ENCODE measurements at regions not wholly inside any gene's neighbourhood (a gene's known extent, or its start where the extent isn't known, plus 50 kb on each side); places are given as distances from the start of the nearest gene placed in this dataset.

GRCh38 chr2:56753182-56753581 is 569.4 kb downstream of the CCDC85A start:
- Histone ChIP-seq H3K9ac (ENCODE audit: low read depth, low read length) (no peak overlapping the region), H3K4me3 (ENCODE audit: low read length) (no peak overlapping the region), H3K36me3 (ENCODE audit: insufficient read depth, low read length) (no peaks in the 10 kb centered on the region), H3K4me2 (ENCODE audit: low read length) (no peak overlapping the region), H3K27me3 (ENCODE audit: control insufficient read depth, insufficient read depth, low read length) (no peaks in the 10 kb centered on the region), H3K4me1 (ENCODE audit: control insufficient read depth, insufficient read depth, low read length) (no peaks in the 10 kb centered on the region), H3K9me3 (replicated peaks; ENCODE audit: low read length) (no peaks in the 10 kb centered on the region)

DNA sequence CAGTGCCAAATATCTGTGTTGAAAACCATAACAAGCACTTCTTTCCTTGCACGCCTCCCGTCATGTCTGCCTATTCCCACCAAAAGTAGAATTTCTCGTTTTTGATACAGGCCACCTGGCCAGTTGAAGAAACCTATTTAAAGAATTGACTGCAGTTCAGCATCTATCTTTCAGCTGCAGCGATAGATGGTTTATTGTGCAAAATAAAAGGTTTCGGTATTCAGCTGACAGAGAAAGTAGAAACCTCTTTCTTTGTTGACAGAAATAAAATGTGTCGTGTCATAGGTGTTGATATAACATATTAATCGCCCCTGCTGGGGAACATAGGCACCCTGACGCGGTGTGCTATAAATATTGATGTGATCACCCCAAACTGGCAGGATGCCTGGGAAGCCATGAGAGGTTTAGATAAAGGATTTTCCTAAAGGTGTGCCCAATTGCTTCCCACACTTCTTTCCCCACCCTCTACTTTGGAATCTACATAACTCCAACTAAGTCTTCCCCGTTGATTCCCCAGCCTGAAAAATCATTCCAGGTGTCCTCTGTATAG is 570.4 kb downstream of the CCDC85A start:
- no peaks in the 10 kb centered on the region for H3K4me1 ChIP-seq (ENCODE audit: control insufficient read depth, insufficient read depth, low read length)
- H3K9me3 ChIP-seq (replicated peaks; ENCODE audit: low read length) = no peaks in the 10 kb centered on the region
- H3K4me3 ChIP-seq (ENCODE audit: low read length) = no peak overlapping the region
- no peak overlapping the region for H3K9ac ChIP-seq (ENCODE audit: low read depth, low read length)
- H3K4me2 ChIP-seq (ENCODE audit: low read length) = no peak overlapping the region
- no peaks in the 10 kb centered on the region for H3K36me3 ChIP-seq (ENCODE audit: insufficient read depth, low read length)
- H3K27me3 ChIP-seq (ENCODE audit: control insufficient read depth, insufficient read depth, low read length) = no peaks in the 10 kb centered on the region

GRCh38 chr2:56754627-56755026 is 570.8 kb downstream of the CCDC85A start:
- Histone ChIP-seq H3K27me3 (ENCODE audit: control insufficient read depth, insufficient read depth, low read length) (no peaks in the 10 kb centered on the region), H3K4me3 (ENCODE audit: low read length) (no peak overlapping the region), H3K4me1 (ENCODE audit: control insufficient read depth, insufficient read depth, low read length) (no peaks in the 10 kb centered on the region), H3K4me2 (ENCODE audit: low read length) (no peak overlapping the region), H3K9ac (ENCODE audit: low read depth, low read length) (no peak overlapping the region), H3K9me3 (replicated peaks; ENCODE audit: low read length) (no peaks in the 10 kb centered on the region), H3K36me3 (ENCODE audit: insufficient read depth, low read length) (no peaks in the 10 kb centered on the region)

DNA sequence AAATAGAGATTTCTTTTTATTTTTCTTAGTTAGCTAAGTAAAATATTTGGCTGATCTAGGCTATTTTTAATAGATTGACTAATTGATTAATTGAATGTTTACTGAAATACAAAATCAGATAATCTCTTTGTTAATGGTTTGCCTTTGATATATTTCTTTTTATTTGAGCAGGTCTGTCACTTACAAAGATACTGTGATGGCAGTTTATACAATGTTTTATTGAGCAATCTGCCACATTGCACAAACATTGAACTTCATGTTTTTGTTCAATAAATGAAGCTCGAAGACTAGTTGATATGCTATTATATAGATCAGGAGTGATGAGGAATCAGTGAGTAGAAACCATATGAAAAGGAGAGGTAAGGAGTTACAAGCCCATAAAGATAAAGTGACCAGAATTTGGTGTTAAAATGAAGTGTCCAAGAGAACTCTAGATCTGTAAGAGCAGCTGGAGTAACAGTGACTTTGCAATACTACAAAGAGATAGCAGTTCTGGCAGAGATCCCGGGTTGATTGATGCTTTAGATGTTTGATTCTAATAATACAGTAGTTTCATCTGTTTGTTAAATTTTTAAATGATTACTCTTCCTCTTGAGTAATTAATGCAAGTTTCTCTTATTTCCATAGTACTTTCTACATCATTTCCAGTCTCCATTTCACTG is 574.2 kb downstream of the CCDC85A start:
- Histone ChIP-seq H3K9me3 (replicated peaks; ENCODE audit: low read length) (no peaks in the 10 kb centered on the region), H3K9ac (ENCODE audit: low read depth, low read length) (no peak overlapping the region), H3K4me2 (ENCODE audit: low read length) (no peak overlapping the region), H3K27me3 (ENCODE audit: control insufficient read depth, insufficient read depth, low read length) (no peaks in the 10 kb centered on the region), H3K36me3 (ENCODE audit: insufficient read depth, low read length) (no peaks in the 10 kb centered on the region), H3K4me1 (ENCODE audit: control insufficient read depth, insufficient read depth, low read length) (no peaks in the 10 kb centered on the region), H3K4me3 (ENCODE audit: low read length) (no peak overlapping the region)

DNA sequence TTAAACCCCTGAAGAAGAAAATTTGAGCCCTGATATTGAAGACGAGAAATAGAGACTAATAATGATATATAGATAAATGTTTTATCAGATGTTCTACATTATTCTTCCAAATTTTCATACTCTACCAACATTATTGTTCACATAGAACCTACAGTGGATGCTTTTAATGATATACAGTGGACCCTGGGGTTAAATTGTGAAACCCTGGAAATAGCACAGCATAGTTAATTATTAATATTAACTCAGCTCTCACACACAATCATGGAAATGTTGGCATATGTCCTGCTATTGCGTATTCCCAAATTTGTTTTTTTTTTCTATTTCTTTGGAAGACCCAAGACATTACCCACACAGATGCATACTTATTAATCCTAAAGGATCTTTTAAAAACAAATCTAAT is 579.9 kb downstream of the CCDC85A start:
- Histone ChIP-seq H3K36me3 (ENCODE audit: insufficient read depth, low read length) (no peaks in the 10 kb centered on the region), H3K9me3 (replicated peaks; ENCODE audit: low read length) (no peaks in the 10 kb centered on the region), H3K4me2 (ENCODE audit: low read length) (no peak overlapping the region), H3K4me1 (ENCODE audit: control insufficient read depth, insufficient read depth, low read length) (no peaks in the 10 kb centered on the region), H3K4me3 (ENCODE audit: low read length) (no peak overlapping the region), H3K27me3 (ENCODE audit: control insufficient read depth, insufficient read depth, low read length) (no peaks in the 10 kb centered on the region), H3K9ac (ENCODE audit: low read depth, low read length) (no peak overlapping the region)

GRCh38 chr2:56768973-56769372 is 585.2 kb downstream of the CCDC85A start:
- no peaks in the 10 kb centered on the region for H3K9me3 ChIP-seq (replicated peaks; ENCODE audit: low read length)
- no peak overlapping the region for H3K4me2 ChIP-seq (ENCODE audit: low read length)
- H3K4me3 ChIP-seq (ENCODE audit: low read length) = no peak overlapping the region
- no peaks in the 10 kb centered on the region for H3K27me3 ChIP-seq (ENCODE audit: control insufficient read depth, insufficient read depth, low read length)
- H3K9ac ChIP-seq (ENCODE audit: low read depth, low read length) = no peak overlapping the region
- H3K4me1 ChIP-seq (ENCODE audit: control insufficient read depth, insufficient read depth, low read length) = no peaks in the 10 kb centered on the region
- no peaks in the 10 kb centered on the region for H3K36me3 ChIP-seq (ENCODE audit: insufficient read depth, low read length)

- no peaks in the 10 kb centered on the region for H3K27me3 ChIP-seq (ENCODE audit: control insufficient read depth, insufficient read depth, low read length)
- H3K36me3 ChIP-seq (ENCODE audit: insufficient read depth, low read length) = no peaks in the 10 kb centered on the region
- H3K4me1 ChIP-seq (ENCODE audit: control insufficient read depth, insufficient read depth, low read length) = no peaks in the 10 kb centered on the region
- no peaks in the 10 kb centered on the region for H3K9me3 ChIP-seq (replicated peaks; ENCODE audit: low read length)
- no peak overlapping the region for H3K4me2 ChIP-seq (ENCODE audit: low read length)
- no peak overlapping the region for H3K9ac ChIP-seq (ENCODE audit: low read depth, low read length)
- no peak overlapping the region for H3K4me3 ChIP-seq (ENCODE audit: low read length)
These were observed 586.7 kb downstream of the CCDC85A start for GRCh38 chr2:56770490-56770889.

DNA sequence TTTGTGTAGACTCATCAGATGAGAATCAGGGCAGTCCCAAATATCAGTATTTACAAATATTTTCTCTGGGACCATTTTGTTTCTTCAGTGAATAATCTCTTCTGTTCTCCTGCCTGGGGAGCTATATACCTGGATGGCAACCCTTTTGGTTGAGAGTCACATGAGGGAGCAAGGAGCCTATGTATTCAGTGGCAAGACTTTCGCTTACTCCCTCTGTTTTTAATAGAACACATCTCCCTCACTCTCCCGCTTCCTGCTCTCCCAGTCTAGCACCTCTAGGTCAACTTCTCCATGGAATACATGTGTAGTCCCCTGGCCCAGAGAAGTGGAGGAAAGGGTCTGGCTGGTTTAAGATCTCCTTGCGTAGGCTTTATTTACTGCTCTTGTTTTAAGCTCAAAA is 600.3 kb downstream of the CCDC85A start:
- Histone ChIP-seq H3K27me3 (ENCODE audit: control insufficient read depth, insufficient read depth, low read length) (no peaks in the 10 kb centered on the region), H3K4me2 (ENCODE audit: low read length) (no peak overlapping the region), H3K9me3 (replicated peaks; ENCODE audit: low read length) (no peaks in the 10 kb centered on the region), H3K4me3 (ENCODE audit: low read length) (no peak overlapping the region), H3K9ac (ENCODE audit: low read depth, low read length) (no peak overlapping the region), H3K4me1 (ENCODE audit: control insufficient read depth, insufficient read depth, low read length) (no peaks in the 10 kb centered on the region), H3K36me3 (ENCODE audit: insufficient read depth, low read length) (no peaks in the 10 kb centered on the region)

DNA sequence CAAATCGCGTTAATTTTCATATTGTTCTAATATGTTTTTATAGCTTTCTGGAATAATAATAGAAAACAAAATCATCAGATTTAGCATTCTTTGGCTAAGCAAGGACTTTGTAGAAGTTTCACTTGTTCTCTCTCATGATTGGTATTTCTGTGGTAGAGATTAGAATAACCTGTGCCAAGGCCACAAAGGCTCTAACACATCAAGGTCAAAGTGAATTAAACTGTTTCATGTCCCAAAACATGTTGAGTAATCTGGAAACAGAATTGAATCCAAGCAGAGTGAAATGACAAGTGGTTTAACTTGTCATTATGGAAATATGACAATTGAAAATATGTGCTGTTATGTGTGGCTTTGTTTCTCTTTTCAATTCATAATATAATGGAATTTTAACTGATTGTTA is 617.4 kb downstream of the CCDC85A start:
- no peak overlapping the region for H3K4me2 ChIP-seq (ENCODE audit: low read length)
- H3K4me1 ChIP-seq (ENCODE audit: control insufficient read depth, insufficient read depth, low read length) = peaks cover 11% of the 10 kb centered on the region
- H3K9ac ChIP-seq (ENCODE audit: low read depth, low read length) = no peak overlapping the region

DNA sequence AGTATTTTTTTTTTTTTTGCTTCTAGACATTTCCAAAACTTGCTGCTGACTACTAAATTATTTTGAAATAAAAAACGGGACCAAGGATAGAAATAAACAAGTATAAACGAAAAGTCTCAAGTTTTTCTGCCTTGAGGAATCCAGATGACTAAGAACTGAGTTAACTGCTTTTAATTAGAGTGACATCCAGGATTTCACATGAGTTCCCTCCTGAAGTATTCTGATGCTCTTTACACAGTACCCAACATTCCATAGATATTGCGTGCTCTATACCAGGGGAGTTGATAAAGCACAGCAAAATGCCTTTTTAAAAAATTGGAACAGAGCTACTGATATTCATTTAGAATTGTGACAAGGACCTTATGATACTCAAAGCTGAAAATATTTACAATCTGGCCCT is 618.0 kb downstream of the CCDC85A start:
- H3K9me3 ChIP-seq (replicated peaks; ENCODE audit: low read length) = no peaks in the 10 kb centered on the region
- H3K4me1 ChIP-seq (ENCODE audit: control insufficient read depth, insufficient read depth, low read length) = peaks cover 11% of the 10 kb centered on the region

More for the DNA sequence above, 617.4 kb downstream of the CCDC85A start:
- Histone ChIP-seq H3K4me3 (ENCODE audit: low read length) (no peak overlapping the region), H3K9me3 (replicated peaks; ENCODE audit: low read length) (no peaks in the 10 kb centered on the region), H3K27me3 (ENCODE audit: control insufficient read depth, insufficient read depth, low read length) (no peaks in the 10 kb centered on the region), H3K36me3 (ENCODE audit: insufficient read depth, low read length) (no peaks in the 10 kb centered on the region)

GRCh38 chr2:56803596-56803995 is 619.8 kb downstream of the CCDC85A start:
- no peaks in the 10 kb centered on the region for H3K36me3 ChIP-seq (ENCODE audit: insufficient read depth, low read length)
- H3K9me3 ChIP-seq (replicated peaks; ENCODE audit: low read length) = no peaks in the 10 kb centered on the region
- H3K4me1 ChIP-seq (ENCODE audit: control insufficient read depth, insufficient read depth, low read length) = peaks cover 11% of the 10 kb centered on the region
- no peak overlapping the region for H3K4me2 ChIP-seq (ENCODE audit: low read length)
- no peaks in the 10 kb centered on the region for H3K27me3 ChIP-seq (ENCODE audit: control insufficient read depth, insufficient read depth, low read length)
- no peak overlapping the region for H3K4me3 ChIP-seq (ENCODE audit: low read length)
- H3K9ac ChIP-seq (ENCODE audit: low read depth, low read length) = no peak overlapping the region

More for the DNA sequence above, 618.0 kb downstream of the CCDC85A start:
- Histone ChIP-seq H3K4me2 (ENCODE audit: low read length) (no peak overlapping the region), H3K27me3 (ENCODE audit: control insufficient read depth, insufficient read depth, low read length) (no peaks in the 10 kb centered on the region), H3K4me3 (ENCODE audit: low read length) (no peak overlapping the region), H3K36me3 (ENCODE audit: insufficient read depth, low read length) (no peaks in the 10 kb centered on the region), H3K9ac (ENCODE audit: low read depth, low read length) (no peak overlapping the region)

DNA sequence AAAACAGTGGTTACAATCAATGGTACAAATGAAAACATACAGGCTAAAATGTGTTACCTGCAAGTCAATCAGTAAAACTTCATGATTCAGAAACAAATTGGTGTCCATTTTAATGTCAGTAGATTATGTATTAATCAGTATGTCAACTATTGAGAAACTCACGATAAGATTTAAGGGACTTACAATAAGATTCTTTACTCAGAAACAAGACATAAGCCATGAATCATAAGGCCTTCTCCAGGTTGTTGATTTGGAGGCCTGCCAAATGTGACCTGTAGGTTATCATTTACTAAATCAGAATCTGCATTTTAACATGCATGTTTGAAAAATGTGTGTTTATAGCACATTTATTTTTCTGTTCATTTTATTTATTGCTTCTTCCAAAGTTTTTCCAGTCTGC is 623.1 kb downstream of the CCDC85A start:
- no peaks in the 10 kb centered on the region for H3K36me3 ChIP-seq (ENCODE audit: insufficient read depth, low read length)
- H3K4me1 ChIP-seq (ENCODE audit: control insufficient read depth, insufficient read depth, low read length) = peaks cover 5% of the 10 kb centered on the region
- H3K4me3 ChIP-seq (ENCODE audit: low read length) = no peak overlapping the region
- no peak overlapping the region for H3K4me2 ChIP-seq (ENCODE audit: low read length)
- no peaks in the 10 kb centered on the region for H3K9me3 ChIP-seq (replicated peaks; ENCODE audit: low read length)
- H3K9ac ChIP-seq (ENCODE audit: low read depth, low read length) = no peak overlapping the region
- no peaks in the 10 kb centered on the region for H3K27me3 ChIP-seq (ENCODE audit: control insufficient read depth, insufficient read depth, low read length)
